Neural cell (in vitro differentiated cells): ENCODE measurements at regions not wholly inside any gene's neighbourhood (a gene's known extent, or its start where the extent isn't known, plus 50 kb on each side); places are given as distances from the start of the nearest gene placed in this dataset.

Experiments
- EZH2 ChIP-seq: fragments of 200-600, 300-800 bp; shearing (Covaris generic), sonication (generic); IDR thresholded peaks from 2 replicates; pipeline ENCODE4 v1.6.1; 2014; ENCODE audit warnings: antibody characterized with exemption, low read length, borderline replicate concordance, mild to moderate bottlenecking; ENCODE audit not compliant: insufficient read depth, poor library complexity, severe bottlenecking
- POLR2AphosphoS5 ChIP-seq: IDR thresholded peaks from 2 replicates; pipeline ENCODE4 v1.6.1; 2012
- RAD21 ChIP-seq: fragments of 450-650 bp; conservative IDR thresholded peaks from 2 replicates; pipeline ENCODE4 v1.6.1; 2014; ENCODE audit warnings: antibody characterized with exemption, mild to moderate bottlenecking, moderate library complexity
- SMC3 ChIP-seq: fragments of 450-650 bp; conservative IDR thresholded peaks from 2 replicates; pipeline ENCODE4 v1.6.1; 2014; ENCODE audit warnings: antibody characterized with exemption, mild to moderate bottlenecking, moderate library complexity; ENCODE audit not compliant: poor library complexity
- TF ChIP-seq, protein P1 (sequence below): fragments of 450-650 bp; IDR thresholded peaks from 2 replicates; pipeline ENCODE4 v1.5.1; 2014; ENCODE audit warnings: antibody characterized with exemption, mild to moderate bottlenecking, moderate library complexity; ENCODE audit not compliant: poor library complexity, severe bottlenecking

DNA sequence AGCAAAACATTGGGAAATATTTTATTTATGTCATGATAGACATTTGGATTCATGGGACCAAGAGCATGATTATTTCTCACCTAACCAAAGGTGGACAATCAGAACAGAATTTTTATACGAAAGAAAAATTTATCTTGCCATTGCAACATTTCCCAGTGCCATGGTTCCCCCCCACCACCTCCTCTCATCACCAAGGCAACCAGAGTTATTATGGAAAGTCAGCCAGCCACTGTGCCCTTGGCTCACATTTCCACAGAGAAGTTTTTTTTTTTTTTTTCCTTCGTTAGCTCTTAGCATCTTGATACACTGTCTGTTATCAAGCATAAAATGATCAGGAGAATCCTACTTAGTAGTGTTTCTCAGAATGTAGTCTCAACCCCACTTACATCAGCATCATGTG, 176.4 kb upstream of the TMTC1 start:
- TF ChIP-seq EZH2 (no peak), POLR2AphosphoS5 (no peak), SMC3 (no peak), RAD21 (no peak)
- TF ChIP-seq, protein P1, sequence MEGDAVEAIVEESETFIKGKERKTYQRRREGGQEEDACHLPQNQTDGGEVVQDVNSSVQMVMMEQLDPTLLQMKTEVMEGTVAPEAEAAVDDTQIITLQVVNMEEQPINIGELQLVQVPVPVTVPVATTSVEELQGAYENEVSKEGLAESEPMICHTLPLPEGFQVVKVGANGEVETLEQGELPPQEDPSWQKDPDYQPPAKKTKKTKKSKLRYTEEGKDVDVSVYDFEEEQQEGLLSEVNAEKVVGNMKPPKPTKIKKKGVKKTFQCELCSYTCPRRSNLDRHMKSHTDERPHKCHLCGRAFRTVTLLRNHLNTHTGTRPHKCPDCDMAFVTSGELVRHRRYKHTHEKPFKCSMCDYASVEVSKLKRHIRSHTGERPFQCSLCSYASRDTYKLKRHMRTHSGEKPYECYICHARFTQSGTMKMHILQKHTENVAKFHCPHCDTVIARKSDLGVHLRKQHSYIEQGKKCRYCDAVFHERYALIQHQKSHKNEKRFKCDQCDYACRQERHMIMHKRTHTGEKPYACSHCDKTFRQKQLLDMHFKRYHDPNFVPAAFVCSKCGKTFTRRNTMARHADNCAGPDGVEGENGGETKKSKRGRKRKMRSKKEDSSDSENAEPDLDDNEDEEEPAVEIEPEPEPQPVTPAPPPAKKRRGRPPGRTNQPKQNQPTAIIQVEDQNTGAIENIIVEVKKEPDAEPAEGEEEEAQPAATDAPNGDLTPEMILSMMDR = no peak
